Pancreas (tissue), 10 donors: ENCODE measurements at regions not wholly inside any gene's neighbourhood (a gene's known extent, or its start where the extent isn't known, plus 50 kb on each side); places are given as distances from the start of the nearest gene placed in this dataset.
A peak's percentile ranks its signal among the peaks of the same experiment; 100 is the strongest.

Experiments
- ATAC-seq, 4 donors: fragments of 200-7000 bp; cut with Tn5 transposase; one replicate each; pipeline versions ENCODE4 v1.8.0 to v1.9.1; 2020; ENCODE audit warnings: mild to moderate bottlenecking in 4 of 4, moderate library complexity in 4 of 4
- DNase-seq, 6 donors: peaks; one replicate each; pipeline ENCODE4 v3.0.0-alpha.2; 2020
- FAIRE-seq: peaks from 2 replicates; lab custom pipeline; 2012; peaks lifted over from hg19 to GRCh38; lab: Jason Lieb, UNC
- H3K27ac ChIP-seq, 4 donors: fragments of 200-600 bp; sonication (generic); 1 replicate in 3 of 4; 2 replicates in 1 of 4; pipeline versions ENCODE4 v1.5.0 to v1.8.0; 2020
- H3K27me3 ChIP-seq, 4 donors: fragments of 200-600 bp; one replicate each; pipeline ENCODE4 v1.8.0; 2021
- H3K36me3 ChIP-seq, 3 donors: fragments of 200-600 bp; sonication (generic) in 1 of 3; one replicate each; pipeline versions ENCODE4 v1.5.0 to v1.8.0; 2020 to 2021
- H3K4me1 ChIP-seq, 3 donors: fragments of 200-600 bp; one replicate each; pipeline ENCODE4 v1.8.0; 2021
- H3K4me3 ChIP-seq, 4 donors: fragments of 200-600 bp; sonication (generic) in 2 of 4; one replicate each; pipeline versions ENCODE4 v1.5.0 to v1.8.0; 2020 to 2021
- H3K9me3 ChIP-seq, 4 donors: fragments of 200-600 bp; one replicate each; pipeline ENCODE4 v1.8.0; 2021
- CTCF ChIP-seq, 4 donors: fragments of 200-600 bp; sonication (generic) in 3 of 4; IDR thresholded peaks; one replicate each; pipeline versions ENCODE4 v1.5.0 to v1.8.0; 2021; ENCODE audit warnings: antibody characterized with exemption in 4 of 4
- WGBS, 2 donors: extraction: QIAGEN DNeasy Blood & Tissue Kit; methylation state at CpG; one replicate each; pipeline ENCODE4 v1.1.7; 2013; 5-methylcytosine and 5-hydroxymethylcytosine counted together
- intact Hi-C, 3 donors: fragments of 100-400 bp; cut with DNase I; formaldehyde crosslinking; loops; one replicate each; pipeline versions ENCODE4 v1.11.1 to v1.14.2; 2022
- donor health status: healthy with polysubstance abuse.
- donor health status: DM: no; HTN: no; CAD: no; lungs with moderate emphysema.
- donor health status: DM: no; HTN: no; CAD: no.
- donor health status: control.
- donor health status: control.
- donor health status: Bipolar disorder and iron deficiency.
- donor health status: DM: yes; HTN: yes; CAD: no.
- donor health status: DM: no; HTN: no; CAD: no.
- donor health status: DM: no; HTN: no; CAD: no.
- donor health status: DM: yes; HTN: yes; CAD: no.

GRCh38 chr3:6518709-6519345, 342.1 kb upstream of the GRM7 start:
- no peak for TF ChIP-seq CTCF (IDR thresholded peaks at IDR 0.05)

GRCh38 chr3:6521369-6522113, 339.4 kb upstream of the GRM7 start:
- Histone ChIP-seq H3K27ac (no peak overlapping the region), H3K4me1 (no peaks in the 10 kb centered on the region), H3K4me3 (no peak overlapping the region), H3K27me3 (no peaks in the 10 kb centered on the region), H3K36me3 (no peaks in the 10 kb centered on the region), H3K9me3 (no peaks in the 10 kb centered on the region)
- no peak for TF ChIP-seq CTCF (IDR thresholded peaks at IDR 0.05)
- ATAC-seq, result no peak
- 91 to 96% methylated on average over 2 of the region's 2 CpGs for WGBS, 2 donors
- no peak for DNase-seq
- intact Hi-C loops, result no loop called here
- FAIRE-seq, result no peak

More at GRCh38 chr3:6518709-6519345, 342.1 kb upstream of the GRM7 start:
- ATAC-seq, result no peak
- FAIRE-seq, result no peak
- Histone ChIP-seq H3K27me3 (no peaks in the 10 kb centered on the region), H3K9me3 (no peaks in the 10 kb centered on the region), H3K27ac (no peak overlapping the region), H3K36me3 (no peaks in the 10 kb centered on the region), H3K4me3 (no peak overlapping the region), H3K4me1 (no peaks in the 10 kb centered on the region)
- 72 to 78% methylated on average over 6 of the region's 6 CpGs for WGBS, 2 donors
- no peak for DNase-seq
- intact Hi-C loops, result no loop called here

GRCh38 chr3:6522191-6522590, 338.7 kb upstream of the GRM7 start:
- TF ChIP-seq CTCF (IDR thresholded peaks at IDR 0.05), result no peak
- ATAC-seq, result no peak
- Histone ChIP-seq H3K27me3 (no peaks in the 10 kb centered on the region), H3K27ac (no peak overlapping the region), H3K4me1 (no peaks in the 10 kb centered on the region), H3K4me3 (no peak overlapping the region), H3K36me3 (no peaks in the 10 kb centered on the region), H3K9me3 (no peaks in the 10 kb centered on the region)
- FAIRE-seq, result no peak
- no peak for DNase-seq
- intact Hi-C loops, result no loop called here

GRCh38 chr3:6523043-6523442, 337.9 kb upstream of the GRM7 start:
- H3K4me3 ChIP-seq, result no peak overlapping the region
- intact Hi-C loops, result no loop called here
- no peaks in the 10 kb centered on the region for H3K27me3 ChIP-seq
- H3K4me1 ChIP-seq, result no peaks in the 10 kb centered on the region
- no peaks in the 10 kb centered on the region for H3K9me3 ChIP-seq
- no peak for DNase-seq
- no peak for ATAC-seq
- 62 to 70% methylated on average over 2 of the region's 2 CpGs for WGBS, 2 donors
- H3K27ac ChIP-seq, result no peak overlapping the region
- no peak for FAIRE-seq
- H3K36me3 ChIP-seq, result no peaks in the 10 kb centered on the region
- TF ChIP-seq CTCF (IDR thresholded peaks at IDR 0.05), result no peak

- 41 to 43% methylated on average over 1 of the region's 1 CpG for WGBS, 2 donors
- ATAC-seq (peak in 1 of 4 donors; percentile 28), FAIRE-seq (no peak), DNase-seq (no peak)
- TF ChIP-seq CTCF (IDR thresholded peaks at IDR 0.05), result no peak
- Histone ChIP-seq H3K9me3 (no peaks in the 10 kb centered on the region), H3K27me3 (no peaks in the 10 kb centered on the region), H3K27ac (no peak overlapping the region), H3K4me1 (no peaks in the 10 kb centered on the region), H3K4me3 (no peak overlapping the region), H3K36me3 (no peaks in the 10 kb centered on the region)
- intact Hi-C loops, result no loop called here
Observed at GRCh38 chr3:6524479-6524878, 336.4 kb upstream of the GRM7 start.
